Mesothelial cell of epicardium (in vitro differentiated cells): ENCODE measurements at regions not wholly inside any gene's neighbourhood (a gene's known extent, or its start where the extent isn't known, plus 50 kb on each side); places are given as distances from the start of the nearest gene placed in this dataset.

Source experiments
- DNase-seq, 2 experiments: peaks; one replicate each; pipeline ENCODE4 v3.0.0; 2021; ENCODE audit warnings: low spot score in 2 of 2; ENCODE audit not compliant: unreplicated experiment in 2 of 2
- H3K27ac Mint-ChIP-seq: 2 replicates; pipeline ENCODE4 v1.8.0; 2021; ENCODE audit warnings: mixed read lengths
- H3K27me3 Mint-ChIP-seq: 2 replicates; pipeline ENCODE4 v1.8.0; 2021; ENCODE audit warnings: low read depth, mixed read lengths
- H3K36me3 Mint-ChIP-seq: 2 replicates; pipeline ENCODE4 v1.8.0; 2021; ENCODE audit warnings: mixed read lengths
- H3K4me1 Mint-ChIP-seq: 2 replicates; pipeline ENCODE4 v1.8.0; 2021; ENCODE audit warnings: mixed read lengths
- H3K4me3 Mint-ChIP-seq: 2 replicates; pipeline ENCODE4 v1.8.0; 2021; ENCODE audit warnings: mild to moderate bottlenecking, moderate library complexity, mixed read lengths
- H3K9me3 Mint-ChIP-seq: 2 replicates; pipeline ENCODE4 v1.8.0; 2021; ENCODE audit warnings: mixed read lengths
- TF ChIP-seq, protein P1 (sequence below): fragments of 200-600 bp; sonication (generic); IDR thresholded peaks from one replicate; pipeline ENCODE4 v1.5.0; 2021; ENCODE audit warnings: antibody characterized with exemption; ENCODE audit not compliant: unreplicated experiment

- H3K9me3 Mint-ChIP-seq: peaks cover 4% of the 10 kb centered on the region
- H3K27me3 Mint-ChIP-seq: no peaks in the 10 kb centered on the region
- TF ChIP-seq, protein P1, sequence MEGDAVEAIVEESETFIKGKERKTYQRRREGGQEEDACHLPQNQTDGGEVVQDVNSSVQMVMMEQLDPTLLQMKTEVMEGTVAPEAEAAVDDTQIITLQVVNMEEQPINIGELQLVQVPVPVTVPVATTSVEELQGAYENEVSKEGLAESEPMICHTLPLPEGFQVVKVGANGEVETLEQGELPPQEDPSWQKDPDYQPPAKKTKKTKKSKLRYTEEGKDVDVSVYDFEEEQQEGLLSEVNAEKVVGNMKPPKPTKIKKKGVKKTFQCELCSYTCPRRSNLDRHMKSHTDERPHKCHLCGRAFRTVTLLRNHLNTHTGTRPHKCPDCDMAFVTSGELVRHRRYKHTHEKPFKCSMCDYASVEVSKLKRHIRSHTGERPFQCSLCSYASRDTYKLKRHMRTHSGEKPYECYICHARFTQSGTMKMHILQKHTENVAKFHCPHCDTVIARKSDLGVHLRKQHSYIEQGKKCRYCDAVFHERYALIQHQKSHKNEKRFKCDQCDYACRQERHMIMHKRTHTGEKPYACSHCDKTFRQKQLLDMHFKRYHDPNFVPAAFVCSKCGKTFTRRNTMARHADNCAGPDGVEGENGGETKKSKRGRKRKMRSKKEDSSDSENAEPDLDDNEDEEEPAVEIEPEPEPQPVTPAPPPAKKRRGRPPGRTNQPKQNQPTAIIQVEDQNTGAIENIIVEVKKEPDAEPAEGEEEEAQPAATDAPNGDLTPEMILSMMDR: no peak
- no peaks in the 10 kb centered on the region for H3K36me3 Mint-ChIP-seq
- H3K4me3 Mint-ChIP-seq: no peak overlapping the region
- no peaks in the 10 kb centered on the region for H3K4me1 Mint-ChIP-seq
- DNase-seq: no peak
- no peak overlapping the region for H3K27ac Mint-ChIP-seq
Measured at GRCh38 chr6:63449714-63450113, 122.6 kb upstream of the LOC128125822 start.

GRCh38 chr6:63451238-63451637 lies 121.0 kb upstream of the LOC128125822 start:
- Mint-ChIP-seq H3K36me3 (no peaks in the 10 kb centered on the region), H3K9me3 (peaks cover 4% of the 10 kb centered on the region), H3K4me1 (no peaks in the 10 kb centered on the region), H3K4me3 (no peak overlapping the region), H3K27ac (no peak overlapping the region), H3K27me3 (no peaks in the 10 kb centered on the region)
- TF ChIP-seq, protein P1: no peak
- DNase-seq: no peak

GRCh38 chr6:63452125-63452524 lies 120.2 kb upstream of the LOC128125822 start:
- DNase-seq: no peak
- Mint-ChIP-seq H3K27me3 (no peaks in the 10 kb centered on the region), H3K9me3 (peaks cover 4% of the 10 kb centered on the region), H3K4me1 (no peaks in the 10 kb centered on the region), H3K27ac (no peak overlapping the region), H3K36me3 (no peaks in the 10 kb centered on the region), H3K4me3 (no peak overlapping the region)
- TF ChIP-seq, protein P1: no peak

DNA sequence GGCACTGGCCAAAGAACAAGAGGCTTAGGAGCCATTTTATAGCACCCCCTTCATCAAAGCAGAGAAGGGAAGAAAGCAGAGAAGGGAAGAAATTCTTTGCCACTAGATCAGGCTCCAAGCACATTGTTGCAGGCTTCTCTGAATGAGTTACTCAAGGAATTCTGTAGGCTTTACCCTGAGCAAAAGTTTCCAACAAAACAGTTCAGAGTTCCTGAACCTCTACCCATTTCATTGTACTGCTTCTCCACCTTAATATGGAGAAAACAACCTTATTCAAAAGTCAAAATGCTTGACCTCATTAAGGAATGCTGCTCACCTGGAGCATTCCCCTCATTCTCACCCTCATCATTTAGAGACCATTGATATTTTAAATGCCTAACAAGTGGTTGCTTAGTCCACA lies 115.5 kb upstream of the LOC128125822 start:
- TF ChIP-seq, protein P1: no peak
- Mint-ChIP-seq H3K36me3 (no peaks in the 10 kb centered on the region), H3K9me3 (no peaks in the 10 kb centered on the region), H3K4me3 (no peak overlapping the region), H3K27ac (no peak overlapping the region), H3K4me1 (no peaks in the 10 kb centered on the region), H3K27me3 (no peaks in the 10 kb centered on the region)
- DNase-seq: no peak

DNA sequence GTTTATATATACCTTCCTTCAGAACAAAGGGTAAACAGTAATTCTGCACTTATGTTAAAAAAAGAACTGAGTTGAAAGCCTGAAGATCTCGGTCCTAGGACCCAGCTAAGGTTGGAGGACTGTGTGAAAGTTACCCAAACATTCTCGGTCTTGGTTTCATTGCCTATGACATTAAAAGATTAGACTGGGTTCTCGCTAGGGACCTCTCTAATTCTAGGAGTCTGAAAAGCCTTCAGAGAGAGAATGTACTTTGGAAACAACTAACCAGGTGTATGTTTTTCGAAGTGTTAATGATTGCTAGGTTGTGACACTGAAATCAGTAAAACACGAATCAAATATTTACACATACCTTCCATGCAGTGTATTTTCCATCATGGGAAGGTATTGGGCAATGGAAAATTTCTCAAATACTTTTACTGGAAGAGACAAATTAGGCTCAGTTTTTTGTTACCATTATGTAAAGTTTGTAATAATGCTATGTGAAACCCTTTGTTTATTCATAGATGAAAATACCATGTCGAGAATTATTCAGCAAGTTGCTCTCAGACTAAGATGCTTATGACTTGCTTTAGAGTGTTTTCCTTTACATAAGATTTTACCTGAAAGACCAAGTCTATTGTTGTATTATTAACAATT lies 113.7 kb upstream of the LOC128125822 start:
- H3K27me3 Mint-ChIP-seq: no peaks in the 10 kb centered on the region
- no peaks in the 10 kb centered on the region for H3K4me1 Mint-ChIP-seq
- no peak overlapping the region for H3K27ac Mint-ChIP-seq
- no peaks in the 10 kb centered on the region for H3K9me3 Mint-ChIP-seq
- no peak overlapping the region for H3K4me3 Mint-ChIP-seq
- TF ChIP-seq, protein P1: no peak
- DNase-seq: no peak
- no peaks in the 10 kb centered on the region for H3K36me3 Mint-ChIP-seq

DNA sequence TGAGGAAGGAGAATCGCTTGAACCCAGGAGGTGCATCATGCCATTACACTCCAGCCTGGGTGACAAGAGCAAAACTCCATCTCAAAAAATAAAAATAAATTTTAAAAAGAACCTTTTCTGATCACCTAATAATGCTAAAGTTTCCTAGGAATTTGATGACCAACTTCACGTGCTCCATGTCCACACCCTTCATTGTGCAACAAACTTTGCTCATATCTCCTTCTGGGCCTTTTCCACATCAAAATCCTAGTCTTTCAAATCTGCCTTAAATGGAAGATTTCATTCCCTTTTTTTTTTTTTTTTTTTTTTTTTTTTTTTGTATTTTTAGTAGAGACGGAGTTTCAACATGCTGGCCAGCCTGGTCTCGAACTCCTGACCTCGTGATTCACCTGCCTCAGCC lies 112.5 kb upstream of the LOC128125822 start:
- no peak overlapping the region for H3K4me3 Mint-ChIP-seq
- H3K36me3 Mint-ChIP-seq: no peaks in the 10 kb centered on the region
- no peaks in the 10 kb centered on the region for H3K4me1 Mint-ChIP-seq
- no peaks in the 10 kb centered on the region for H3K27me3 Mint-ChIP-seq
- TF ChIP-seq, protein P1: no peak
- H3K9me3 Mint-ChIP-seq: no peaks in the 10 kb centered on the region
- H3K27ac Mint-ChIP-seq: no peak overlapping the region
- no peak for DNase-seq
